Subcutaneous abdominal adipose tissue (tissue), 5 donors: ENCODE measurements at regions not wholly inside any gene's neighbourhood (a gene's known extent, or its start where the extent isn't known, plus 50 kb on each side); places are given as distances from the start of the nearest gene placed in this dataset.

Experiments used
- H3K27ac ChIP-seq: one replicate; pipeline ENCODE4 v1.7.0; 2013; ENCODE audit warnings: low read depth, mild to moderate bottlenecking, inconsistent platforms, low read length, moderate library complexity
- H3K27me3 ChIP-seq, 5 donors: one replicate each; pipeline ENCODE4 v1.7.0; 2013; ENCODE audit warnings: low read length in 5 of 5, inconsistent platforms in 1 of 5; ENCODE audit not compliant: control insufficient read depth in 5 of 5, insufficient read depth in 4 of 5
- H3K36me3 ChIP-seq, 5 donors: one replicate each; pipeline ENCODE4 v1.7.0; 2013; ENCODE audit warnings: low read length in 5 of 5; ENCODE audit not compliant: control insufficient read depth in 5 of 5, insufficient read depth in 5 of 5
- H3K4me1 ChIP-seq, 5 donors: one replicate each; pipeline ENCODE4 v1.7.0; 2013; ENCODE audit warnings: low read length in 5 of 5, mild to moderate bottlenecking in 3 of 5, moderate library complexity in 1 of 5; ENCODE audit not compliant: control insufficient read depth in 5 of 5, insufficient read depth in 5 of 5
- H3K4me3 ChIP-seq, 5 donors: one replicate each; pipeline ENCODE4 v1.7.0; 2013; ENCODE audit warnings: low read length in 5 of 5, low read depth in 1 of 5
- H3K9ac ChIP-seq, 5 donors: one replicate each; pipeline ENCODE4 v1.7.0; 2013; ENCODE audit warnings: low read length in 5 of 5, mild to moderate bottlenecking in 4 of 5, moderate library complexity in 3 of 5
- H3K9me3 ChIP-seq, 5 donors: one replicate each; pipeline ENCODE4 v1.7.0; 2013; ENCODE audit warnings: low read length in 5 of 5; ENCODE audit not compliant: control insufficient read depth in 5 of 5
- donor health status: healthy.
- donor health status: healthy.
- donor health status: healthy.
- donor health status: healthy.
- donor health status: healthy.

DNA sequence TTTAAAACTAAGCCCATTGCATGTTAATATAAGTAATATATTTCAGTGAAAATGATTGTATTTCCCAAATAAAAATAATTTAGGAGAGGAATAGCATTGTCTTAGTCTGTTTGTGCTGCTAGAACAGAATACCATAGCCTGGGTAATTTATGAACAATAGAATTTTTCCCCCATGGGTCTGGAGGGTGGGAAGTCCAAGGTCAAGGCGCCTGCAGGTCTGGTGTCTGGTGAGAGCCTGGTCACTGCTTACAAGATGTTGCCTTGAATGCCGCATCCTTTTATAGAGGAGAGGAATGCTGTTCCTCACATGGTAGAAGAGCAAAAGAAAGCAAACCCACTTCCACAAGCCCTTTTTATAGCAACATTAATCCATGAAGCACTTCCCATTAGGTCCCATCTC, 161.3 kb upstream of the ZFHX3 start:
- no peak overlapping the region for H3K27ac ChIP-seq
- H3K27me3 ChIP-seq, result no peaks in the 10 kb centered on the region
- peaks cover 0 to 17% (median 9%) of the 10 kb centered on the region in 5 donors for H3K4me1 ChIP-seq
- H3K9ac ChIP-seq, result no peak overlapping the region
- no peaks in the 10 kb centered on the region for H3K36me3 ChIP-seq
- no peaks in the 10 kb centered on the region for H3K9me3 ChIP-seq
- H3K4me3 ChIP-seq, result no peak overlapping the region

DNA sequence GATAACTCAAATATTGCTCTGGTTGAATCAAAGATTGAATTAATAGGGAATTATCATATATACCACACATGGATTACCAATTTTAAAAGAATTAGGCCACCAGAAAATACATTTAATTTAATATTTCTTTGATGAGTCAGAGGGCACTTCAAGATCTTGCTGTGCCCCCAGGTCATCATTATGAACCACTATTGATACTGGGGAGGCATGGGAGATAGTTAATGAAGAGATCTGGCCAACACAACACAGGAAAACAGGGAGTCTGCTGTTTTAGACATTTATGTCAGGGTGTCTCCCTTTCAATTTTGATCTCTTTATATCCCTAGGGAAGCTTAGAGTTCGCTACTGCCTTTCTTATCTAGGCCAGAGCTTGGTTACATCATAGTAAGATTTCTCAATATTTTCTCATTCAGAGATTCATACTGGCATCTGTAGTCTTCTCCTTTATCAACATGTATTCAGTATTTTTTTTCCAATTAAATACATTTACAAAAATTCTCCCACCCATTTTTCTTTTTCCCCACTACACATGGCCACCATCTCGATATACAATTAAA, 158.3 kb upstream of the ZFHX3 start:
- peaks cover 0 to 6% (median 3%) of the 10 kb centered on the region in 5 donors for H3K4me1 ChIP-seq

DNA sequence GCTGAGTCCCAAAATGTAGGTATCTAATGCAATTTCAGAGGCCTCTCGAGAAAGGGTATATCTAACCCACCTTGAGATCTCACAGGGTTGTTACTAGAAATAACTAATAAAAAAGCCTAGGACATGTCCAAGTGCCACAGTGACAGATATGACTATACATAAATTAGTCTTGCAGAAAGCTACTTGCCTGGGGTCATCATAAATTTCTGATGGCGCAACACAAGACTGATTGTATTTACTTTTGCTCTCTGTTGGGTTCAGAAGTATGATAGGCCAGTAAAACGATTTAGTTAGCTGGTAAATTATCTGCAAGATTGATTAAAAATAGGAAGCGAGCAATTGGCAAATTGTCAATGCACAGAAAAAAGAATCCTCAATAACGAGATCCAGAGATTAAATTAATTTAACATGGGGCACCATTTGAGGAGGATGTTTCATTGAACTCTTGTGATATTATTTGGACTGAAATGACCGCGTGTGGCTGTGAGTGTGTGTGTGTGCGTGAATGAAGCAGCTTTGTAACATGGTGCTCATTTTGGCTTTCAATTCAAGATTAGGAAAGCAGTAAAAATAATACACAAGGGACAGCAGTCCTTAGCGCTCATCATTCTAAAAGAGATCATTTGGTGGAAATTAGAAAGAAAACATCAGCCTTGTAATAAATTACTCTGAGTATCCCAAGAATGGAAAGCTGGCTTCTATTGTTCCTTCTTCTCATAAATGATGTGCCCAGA, 157.4 kb upstream of the ZFHX3 start:
- H3K27ac ChIP-seq, result no peak overlapping the region
- no peaks in the 10 kb centered on the region for H3K9me3 ChIP-seq
- peaks cover 0 to 6% (median 3%) of the 10 kb centered on the region in 5 donors for H3K4me1 ChIP-seq
- H3K36me3 ChIP-seq, result no peaks in the 10 kb centered on the region
- H3K27me3 ChIP-seq, result peaks cover 0 to 3% (median 0%) of the 10 kb centered on the region in 5 donors
- H3K9ac ChIP-seq, result no peak overlapping the region
- H3K4me3 ChIP-seq, result no peak overlapping the region

More for the DNA sequence above, 158.3 kb upstream of the ZFHX3 start:
- Histone ChIP-seq H3K4me3 (no peak overlapping the region), H3K9me3 (no peaks in the 10 kb centered on the region), H3K27ac (no peak overlapping the region), H3K27me3 (no peaks in the 10 kb centered on the region), H3K9ac (no peak overlapping the region), H3K36me3 (no peaks in the 10 kb centered on the region)

DNA sequence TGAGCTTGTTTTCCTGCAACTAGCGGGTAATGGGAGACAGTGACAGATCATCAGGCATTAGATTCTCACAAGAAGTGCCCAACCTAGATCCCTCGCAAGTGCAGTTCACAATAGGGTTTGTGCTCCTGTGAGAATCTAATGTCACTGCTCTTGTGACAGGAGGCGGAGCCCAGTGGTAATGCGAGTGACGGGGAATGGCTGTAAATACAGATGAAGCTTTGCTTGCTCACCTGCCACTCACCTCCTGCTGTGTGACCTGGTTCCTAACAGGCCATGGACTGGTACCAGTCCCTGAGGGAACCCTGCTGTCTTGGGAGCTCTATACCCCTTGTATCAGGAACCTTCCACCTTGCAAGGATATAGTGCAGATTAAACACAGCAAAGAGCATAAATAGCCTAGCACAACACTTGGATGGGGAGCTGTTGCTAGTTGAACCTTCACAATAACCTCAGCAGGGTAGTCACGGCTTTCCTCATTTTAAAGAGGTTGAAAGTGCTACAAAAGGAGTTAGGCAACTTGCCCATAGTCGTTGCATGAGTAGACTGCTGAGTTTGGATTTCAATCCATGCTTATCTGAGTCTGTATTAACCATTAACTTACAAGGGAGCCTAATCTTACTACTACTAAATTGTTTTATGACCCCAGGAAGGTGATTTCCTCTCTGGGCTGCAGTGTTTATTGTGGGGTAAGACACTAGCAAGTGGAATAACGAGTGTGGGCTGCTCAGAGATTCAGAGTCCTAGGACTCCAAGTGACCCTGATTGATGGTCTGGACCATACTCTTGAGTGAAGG, 156.6 kb upstream of the ZFHX3 start:
- H3K4me1 ChIP-seq, result peaks cover 0 to 6% (median 3%) of the 10 kb centered on the region in 5 donors
- H3K9me3 ChIP-seq, result no peaks in the 10 kb centered on the region
- no peak overlapping the region for H3K4me3 ChIP-seq
- H3K27ac ChIP-seq, result no peak overlapping the region
- H3K9ac ChIP-seq, result no peak overlapping the region
- H3K36me3 ChIP-seq, result no peaks in the 10 kb centered on the region
- H3K27me3 ChIP-seq, result peaks cover 0 to 3% (median 0%) of the 10 kb centered on the region in 5 donors

DNA sequence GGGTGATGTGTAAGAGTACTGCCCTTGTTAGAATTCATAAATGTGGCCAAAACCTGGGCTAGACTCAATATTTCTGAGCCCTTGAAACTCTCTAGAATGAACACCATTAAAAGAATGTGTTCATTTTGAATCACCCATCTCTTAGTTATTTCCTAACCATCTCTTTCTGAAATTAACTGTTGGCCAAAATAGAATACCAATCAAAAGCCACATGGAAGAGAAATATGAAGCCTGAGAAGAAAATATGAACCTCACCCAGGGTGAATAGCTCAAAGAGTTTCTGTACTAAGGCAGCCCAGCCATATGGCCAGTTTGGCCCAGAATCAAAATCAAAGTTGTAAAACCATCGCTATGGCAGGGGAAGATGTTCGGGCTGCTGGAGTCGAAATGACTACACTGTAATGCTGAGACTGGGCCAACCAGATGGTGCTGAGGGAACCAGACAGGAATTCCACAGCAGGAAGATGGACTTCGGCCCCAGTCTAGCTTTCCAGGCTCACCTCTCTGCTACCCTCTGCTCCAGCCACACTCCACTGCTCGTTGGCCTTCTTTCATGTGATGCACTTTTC, 154.3 kb upstream of the ZFHX3 start:
- Histone ChIP-seq H3K27me3 (peaks cover 0 to 3% (median 0%) of the 10 kb centered on the region in 5 donors), H3K36me3 (no peaks in the 10 kb centered on the region), H3K9ac (no peak overlapping the region), H3K9me3 (no peaks in the 10 kb centered on the region), H3K4me1 (peaks cover 0 to 6% (median 3%) of the 10 kb centered on the region in 5 donors), H3K4me3 (no peak overlapping the region), H3K27ac (no peak overlapping the region)

DNA sequence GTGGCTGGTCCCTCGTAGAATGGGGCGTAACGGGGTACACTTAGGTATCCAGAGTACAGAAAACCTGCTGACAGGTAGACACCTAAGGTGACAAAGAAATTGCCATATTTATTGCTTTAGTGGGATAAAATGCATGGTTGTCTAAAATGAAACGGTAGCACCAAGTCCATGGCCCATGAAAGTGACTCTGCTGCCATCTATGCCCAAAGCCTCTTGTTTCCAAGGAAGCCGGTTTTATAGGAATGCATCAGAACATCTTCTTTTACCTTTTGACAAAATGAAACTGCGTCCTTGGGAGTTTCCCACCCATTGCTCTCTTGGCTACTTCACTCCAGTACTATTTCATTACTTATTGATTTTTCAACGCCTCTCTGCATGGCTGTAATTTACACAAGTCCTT, 151.3 kb upstream of the ZFHX3 start:
- Histone ChIP-seq H3K4me3 (no peak overlapping the region), H3K4me1 (peaks cover 0 to 3% (median 0%) of the 10 kb centered on the region in 5 donors), H3K9ac (no peak overlapping the region), H3K36me3 (no peaks in the 10 kb centered on the region), H3K9me3 (no peaks in the 10 kb centered on the region), H3K27me3 (peaks cover 0 to 3% (median 0%) of the 10 kb centered on the region in 5 donors), H3K27ac (no peak overlapping the region)

DNA sequence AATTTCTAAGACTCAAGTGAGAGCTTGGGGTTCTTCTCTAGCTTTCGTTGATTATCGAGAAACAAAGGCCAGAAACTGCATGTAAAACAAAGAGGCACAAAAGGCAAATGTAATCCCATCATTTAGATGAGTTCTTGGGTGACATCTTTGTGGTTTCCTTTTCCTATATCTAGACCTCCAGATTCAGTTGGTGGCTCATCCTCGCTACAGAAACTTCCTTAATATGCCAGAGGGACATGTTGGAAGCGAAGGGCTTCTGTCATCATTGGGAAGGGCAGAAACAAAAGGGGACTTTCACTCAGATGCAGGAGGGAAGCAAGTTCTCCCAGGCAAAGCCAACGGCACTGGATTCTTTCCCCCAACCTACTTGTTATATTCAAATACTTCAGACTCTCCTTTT, 150.6 kb upstream of the ZFHX3 start:
- H3K4me1 ChIP-seq, result peaks cover 0 to 3% (median 0%) of the 10 kb centered on the region in 5 donors
- H3K4me3 ChIP-seq, result no peak overlapping the region
- H3K27ac ChIP-seq, result no peak overlapping the region

DNA sequence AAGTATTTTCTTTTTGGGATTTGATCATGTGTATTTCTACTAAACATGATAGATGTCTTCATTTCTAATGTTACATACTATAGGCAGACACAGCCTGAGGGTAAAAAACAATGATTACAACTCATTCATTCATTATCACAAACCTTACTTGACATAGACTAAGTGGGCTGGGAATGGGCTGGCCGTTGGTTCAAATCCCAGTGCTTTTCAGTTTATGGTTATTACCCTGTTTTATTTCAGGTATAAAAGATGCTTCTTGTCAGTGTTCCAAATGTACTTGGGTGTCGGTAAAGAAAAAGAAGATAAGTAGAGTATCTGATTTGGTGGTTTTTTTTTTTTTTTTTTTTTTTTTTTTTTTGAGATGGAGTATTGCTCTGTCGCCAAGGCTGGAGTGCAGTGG, 149.7 kb upstream of the ZFHX3 start:
- H3K9me3 ChIP-seq, result no peaks in the 10 kb centered on the region
- H3K9ac ChIP-seq, result no peak overlapping the region
- no peaks in the 10 kb centered on the region for H3K36me3 ChIP-seq
- H3K4me1 ChIP-seq, result peaks cover 0 to 3% (median 0%) of the 10 kb centered on the region in 5 donors
- H3K27ac ChIP-seq, result no peak overlapping the region
- peaks cover 0 to 4% (median 3%) of the 10 kb centered on the region in 5 donors for H3K27me3 ChIP-seq
- H3K4me3 ChIP-seq, result no peak overlapping the region

More for the DNA sequence above, 150.6 kb upstream of the ZFHX3 start:
- H3K27me3 ChIP-seq, result peaks cover 0 to 3% (median 0%) of the 10 kb centered on the region in 5 donors
- H3K9me3 ChIP-seq, result no peaks in the 10 kb centered on the region
- H3K9ac ChIP-seq, result no peak overlapping the region
- no peaks in the 10 kb centered on the region for H3K36me3 ChIP-seq

DNA sequence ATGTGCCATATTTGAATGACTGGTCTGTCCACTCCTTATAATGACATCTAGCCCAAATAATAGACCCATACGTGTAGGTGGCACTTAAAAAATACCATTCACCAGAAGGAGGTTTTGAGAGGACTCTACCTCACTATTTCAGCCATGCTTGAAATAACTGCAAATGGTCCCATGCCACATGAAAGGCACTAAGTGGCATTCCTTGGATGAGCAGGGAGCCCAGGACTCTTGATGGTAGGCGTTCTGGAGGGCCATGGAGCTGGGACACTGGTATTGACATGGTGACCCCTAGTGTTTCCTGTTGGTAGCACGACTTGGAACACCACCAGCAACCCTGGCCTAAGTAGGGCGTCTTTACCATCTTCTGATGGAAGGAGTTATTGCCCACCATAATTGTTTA, 148.7 kb upstream of the ZFHX3 start:
- no peak overlapping the region for H3K9ac ChIP-seq
- H3K27me3 ChIP-seq, result peaks cover 0 to 8% (median 3%) of the 10 kb centered on the region in 5 donors
- H3K27ac ChIP-seq, result no peak overlapping the region
- no peak overlapping the region for H3K4me3 ChIP-seq
- no peaks in the 10 kb centered on the region for H3K36me3 ChIP-seq
- peaks cover 0 to 6% (median 3%) of the 10 kb centered on the region in 5 donors for H3K4me1 ChIP-seq
- H3K9me3 ChIP-seq, result no peaks in the 10 kb centered on the region
